ENCODE measurements at regions not wholly inside any gene's neighbourhood (a gene's known extent, or its start where the extent isn't known, plus 50 kb on each side); places are given as distances from the start of the nearest gene placed in this dataset.
A peak's percentile ranks its signal among the peaks of the same experiment; 100 is the strongest.

GRCh38 chr9:95822583-95823431 lies 52.7 kb upstream of the ERCC6L2 start (continued):
- TF ChIP-seq RB1 (IDR thresholded peaks at IDR 0.05; ENCODE audit: borderline replicate concordance) = no peak
- peak; percentile 18; the same call in 1 of the 2 replicates for TF ChIP-seq ATF7 (IDR thresholded peaks at IDR 0.05; ENCODE audit: low read depth)
- no peak for TF ChIP-seq E4F1 (IDR thresholded peaks at IDR 0.05; ENCODE audit: borderline replicate concordance, partially characterized antibody)
- no peak for TF ChIP-seq ZNF207 (IDR thresholded peaks at IDR 0.05; ENCODE audit: borderline replicate concordance)
- no peak for TF ChIP-seq ZNF592 (IDR thresholded peaks at IDR 0.05)
- TF ChIP-seq NR2C2 (IDR thresholded peaks at IDR 0.05; ENCODE audit: borderline replicate concordance, control insufficient read depth, insufficient read length, low read depth) = no peak
- TF ChIP-seq ZNF622 (IDR thresholded peaks at IDR 0.05) = no peak
- TF ChIP-seq EED (IDR thresholded peaks at IDR 0.05; ENCODE audit: low read depth) = peak; percentile 98
- TF ChIP-seq MTA3 (IDR thresholded peaks at IDR 0.05; ENCODE audit: borderline replicate concordance, low read length) = peak; percentile 100
- TF ChIP-seq EZH2 (IDR thresholded peaks at IDR 0.05; ENCODE audit: borderline replicate concordance, control insufficient read depth, low read depth, low read length) = no peak
- peak; percentile 91 to 92 for TF ChIP-seq IKZF2 (IDR thresholded peaks at IDR 0.05)
- no peak for TF ChIP-seq CEBPZ (IDR thresholded peaks at IDR 0.05; ENCODE audit: low read depth, low read length)
- TF ChIP-seq SUZ12 (IDR thresholded peaks at IDR 0.05; ENCODE audit: unreplicated experiment) = no peak
- TF ChIP-seq ATF2 (IDR thresholded peaks at IDR 0.05; ENCODE audit: low read length) = peak; percentile 96
- no peak for TF ChIP-seq RELA (IDR thresholded peaks at IDR 0.05; ENCODE audit: borderline replicate concordance, partially characterized antibody)
- TF ChIP-seq CBX3 (IDR thresholded peaks at IDR 0.05; ENCODE audit: borderline replicate concordance, low read depth) = no peak
